Activated CD8-positive, alpha-beta memory T cell treated with anti-CD3 and anti-CD28 coated beads, Interleukin-2, amount 50 U/mL, for 24 hours (primary cell): ENCODE measurements at regions not wholly inside any gene's neighbourhood (a gene's known extent, or its start where the extent isn't known, plus 50 kb on each side); places are given as distances from the start of the nearest gene placed in this dataset.
"Not testable (repeated sequence)": the region's sequence is repeated elsewhere in the genome, so short reads cannot be mapped to it uniquely, and the experiment has no call there.

Source experiments
- DNase-seq: peaks from one replicate; pipeline ENCODE4 v3.0.0-alpha.2; 2020; ENCODE audit errors: extremely low read depth

DNA sequence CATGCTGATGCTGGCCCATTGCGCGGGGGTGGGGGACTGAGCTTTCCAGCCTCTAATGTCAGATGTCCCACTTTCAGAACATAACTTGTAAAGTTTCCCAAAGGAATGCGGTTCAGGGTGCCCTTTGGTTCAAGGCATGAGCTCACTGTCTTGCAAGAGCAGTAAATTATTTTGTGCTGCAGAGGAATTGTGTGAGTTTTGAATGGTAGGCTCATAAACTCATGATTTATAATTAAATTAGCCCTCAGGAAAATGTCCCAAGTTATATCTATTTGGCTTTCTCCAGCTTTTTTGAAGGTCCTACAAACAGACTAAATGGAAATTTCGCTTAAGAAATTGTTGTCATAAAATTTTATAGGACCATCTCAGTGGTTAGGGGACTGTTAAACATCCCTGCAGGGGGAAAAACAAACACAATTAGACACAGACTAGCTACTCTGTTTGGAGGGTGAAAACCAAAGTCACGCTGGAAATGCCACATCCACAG is 321.8 kb downstream of the HS3ST3B1 start:
- DNase-seq: no peak

DNA sequence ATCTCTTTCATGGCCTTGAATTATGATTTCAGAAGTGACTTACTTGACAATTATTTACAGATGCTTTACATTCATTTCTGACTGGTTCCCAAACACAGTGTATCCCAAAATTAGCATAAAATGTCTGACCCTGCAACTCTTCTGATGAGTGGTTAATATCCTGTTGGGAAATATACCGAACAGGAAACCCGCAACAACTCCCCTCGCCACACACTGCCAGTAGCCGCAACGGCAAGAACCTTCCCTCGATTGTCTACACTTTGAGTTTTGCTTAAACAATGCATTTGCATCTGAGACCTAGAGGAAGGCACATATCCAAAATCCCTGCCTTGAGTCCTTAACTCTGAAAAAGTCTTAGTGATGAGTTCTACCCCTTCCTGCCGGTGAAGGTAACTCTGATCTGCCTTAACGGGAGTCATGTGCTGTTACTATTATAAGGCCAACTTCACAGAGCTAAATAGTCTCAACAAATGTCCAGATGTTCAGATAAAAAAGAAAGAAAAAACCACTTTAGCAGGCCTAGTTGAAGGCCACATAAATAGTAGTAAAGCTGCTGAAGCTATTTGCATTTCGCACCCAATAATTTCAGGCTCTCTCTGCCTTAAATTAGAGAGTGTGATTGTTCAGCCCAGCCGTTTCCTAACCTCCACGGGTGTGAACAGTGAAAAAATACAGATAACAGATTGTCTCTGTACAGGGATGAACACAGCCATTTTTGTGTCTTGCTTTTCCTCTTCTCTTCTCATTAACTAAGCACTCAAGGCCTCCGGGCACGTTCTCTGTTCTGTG is 321.1 kb downstream of the HS3ST3B1 start:
- no peak for DNase-seq

DNA sequence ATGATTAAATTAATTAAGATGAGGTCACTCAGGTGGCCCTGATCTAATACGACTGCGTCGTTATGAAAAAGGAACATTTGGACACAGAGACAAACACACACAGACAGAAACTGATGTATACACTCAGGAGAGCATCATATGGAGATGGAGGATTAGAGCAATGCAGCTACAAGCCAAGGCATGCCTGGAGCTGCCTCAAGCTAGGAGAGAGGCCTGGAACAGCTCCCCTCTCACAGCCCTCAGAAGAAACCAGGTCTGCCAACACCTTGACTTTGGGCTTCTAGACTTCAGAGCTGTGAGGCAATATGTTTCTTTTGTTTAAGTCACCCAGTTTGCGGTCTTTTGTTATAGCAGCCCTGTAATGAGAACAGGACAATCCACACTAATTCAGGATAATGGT is 318.9 kb downstream of the HS3ST3B1 start:
- DNase-seq: no peak

DNA sequence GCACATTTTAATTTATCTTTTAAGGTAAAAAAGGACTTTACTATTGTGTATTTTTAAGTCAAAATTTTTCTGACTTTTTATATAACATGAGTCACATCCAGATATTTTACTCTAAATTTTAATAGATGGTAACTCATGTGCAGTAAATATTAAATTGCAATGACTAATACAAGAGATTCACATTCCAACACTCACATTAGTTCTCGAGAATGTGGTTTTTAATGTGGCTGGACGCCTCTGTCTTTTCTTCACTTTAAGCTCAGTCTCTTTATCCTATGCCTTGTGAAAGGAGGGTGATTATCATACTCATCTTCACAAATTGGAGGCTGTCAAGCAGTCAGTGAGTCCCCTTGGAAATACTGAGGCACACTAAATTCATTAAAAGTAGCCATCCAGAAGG is 315.6 kb downstream of the HS3ST3B1 start:
- no peak for DNase-seq

DNA sequence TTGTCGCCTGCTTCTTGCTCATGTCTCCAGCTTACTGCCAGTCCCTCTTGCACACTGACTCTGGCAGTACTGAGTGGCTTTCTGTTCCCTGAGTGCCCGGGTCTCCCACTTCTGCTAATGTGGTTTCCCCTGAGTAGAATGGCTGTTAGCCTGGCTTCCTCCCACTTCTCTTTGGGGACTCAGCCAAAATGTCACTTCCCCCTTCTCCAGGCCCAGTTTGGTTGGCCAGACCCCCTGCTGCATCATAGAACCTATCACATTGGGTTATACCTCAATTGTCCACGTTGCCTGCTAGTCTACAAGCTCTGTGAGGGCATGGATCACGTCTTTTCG is 304.4 kb downstream of the HS3ST3B1 start:
- no peak for DNase-seq

DNA sequence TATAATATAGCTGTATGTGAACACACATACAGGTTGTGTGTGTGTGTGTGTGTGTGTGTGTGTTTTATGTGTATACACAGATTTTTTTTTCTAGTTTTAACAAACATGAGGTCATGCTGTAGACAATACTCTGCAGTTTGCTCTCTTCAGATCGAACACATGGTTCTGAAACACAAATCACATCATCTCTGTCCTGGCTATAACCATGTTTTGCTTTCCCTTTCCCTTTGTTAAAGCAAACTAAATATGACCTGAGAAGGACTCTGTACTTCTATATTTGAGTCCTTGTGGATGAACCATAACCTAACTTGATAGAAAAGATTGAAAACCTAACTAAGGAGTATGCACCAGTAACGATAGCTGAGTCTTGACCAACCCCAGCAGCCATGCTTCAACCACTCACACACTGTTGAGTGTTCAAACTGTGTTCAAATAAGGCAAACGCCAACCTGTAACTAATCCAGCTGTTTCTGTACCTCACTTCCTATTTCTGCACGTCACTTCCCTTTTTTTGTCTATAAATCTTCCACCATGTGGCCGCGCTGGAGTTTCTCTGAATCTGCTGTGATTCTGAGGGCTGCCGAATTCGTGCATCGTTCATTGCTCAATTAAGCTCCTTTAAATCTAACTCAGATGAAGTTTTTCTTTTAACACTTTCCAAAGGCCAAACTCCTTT is 303.8 kb downstream of the HS3ST3B1 start:
- DNase-seq: no peak

DNA sequence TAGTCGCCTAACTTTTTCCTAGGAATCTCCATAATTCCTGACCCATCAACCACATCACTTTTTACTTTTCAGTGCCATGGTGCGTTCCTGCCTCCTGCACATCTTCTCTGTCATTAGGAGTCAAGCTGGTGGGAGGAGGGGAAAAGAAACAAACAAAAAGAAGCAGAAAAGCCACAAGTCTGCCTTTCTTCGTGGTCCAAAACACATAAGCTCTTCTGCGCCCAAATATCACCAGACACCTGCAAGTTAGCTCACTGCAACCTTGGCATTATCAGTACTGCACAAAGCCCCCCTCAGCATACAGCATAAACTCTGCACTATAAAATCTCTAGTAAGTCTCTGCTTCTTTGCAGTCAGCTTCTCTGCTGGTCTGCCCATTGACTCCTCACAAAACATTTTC is 295.3 kb downstream of the HS3ST3B1 start:
- no peak for DNase-seq

DNA sequence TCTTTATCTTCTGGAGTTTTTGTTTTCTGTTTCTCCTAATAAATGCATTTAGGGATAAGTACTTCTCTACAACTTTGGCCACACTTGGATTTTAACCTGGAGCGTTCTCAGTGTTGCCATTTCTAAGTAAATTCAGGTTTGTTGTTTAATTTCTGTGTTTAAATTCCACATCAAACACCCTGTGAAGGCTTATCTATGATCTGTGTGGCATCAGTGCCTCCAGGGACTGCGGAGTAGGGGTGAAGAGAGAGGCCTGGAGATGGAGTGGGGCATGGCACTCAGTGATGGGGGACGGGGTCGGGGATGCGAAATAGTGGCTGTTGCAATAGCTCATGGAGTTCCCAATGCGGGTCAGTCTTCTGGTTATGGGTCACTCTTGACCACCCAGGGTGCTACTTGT is 294.8 kb downstream of the HS3ST3B1 start:
- no peak for DNase-seq

DNA sequence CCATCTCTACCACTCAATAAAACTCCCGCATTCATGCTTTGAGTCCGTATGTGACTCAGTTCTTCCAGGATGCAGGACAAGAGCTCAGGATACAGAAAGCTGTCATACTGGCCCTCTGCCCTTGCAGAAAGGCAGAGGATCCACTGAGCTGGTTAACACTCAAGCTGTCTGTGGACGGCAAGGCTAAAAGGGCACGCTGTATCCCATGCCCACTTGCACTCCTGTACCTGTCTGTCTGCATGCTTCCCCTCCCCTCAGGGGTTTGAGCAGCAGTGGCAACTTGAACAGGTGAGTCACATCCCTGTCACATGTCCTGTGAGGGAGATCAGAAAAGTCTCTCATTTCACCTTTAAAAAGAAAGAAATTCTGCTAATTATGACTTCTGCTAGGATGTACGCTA is 293.8 kb downstream of the HS3ST3B1 start:
- no peak for DNase-seq

DNA sequence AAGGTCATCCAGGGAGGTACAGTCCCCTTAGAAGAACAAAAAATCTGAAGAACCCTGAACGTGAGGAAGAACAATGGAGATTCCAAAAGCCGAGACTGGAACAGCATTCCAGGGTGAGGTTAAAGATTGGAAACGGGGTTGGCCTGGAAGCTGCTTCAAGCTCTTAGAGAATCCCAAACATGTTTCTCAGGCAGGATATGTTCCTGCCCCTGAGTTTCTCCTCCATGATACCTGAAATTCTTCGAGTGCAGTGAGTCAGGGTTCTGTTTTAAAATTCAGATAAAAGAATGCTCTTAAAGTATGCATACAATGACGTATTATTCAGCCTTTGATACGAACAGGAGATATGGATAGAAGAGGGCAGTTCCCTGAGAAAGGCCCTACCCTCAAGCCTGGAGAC is 293.1 kb downstream of the HS3ST3B1 start:
- no peak for DNase-seq

DNA sequence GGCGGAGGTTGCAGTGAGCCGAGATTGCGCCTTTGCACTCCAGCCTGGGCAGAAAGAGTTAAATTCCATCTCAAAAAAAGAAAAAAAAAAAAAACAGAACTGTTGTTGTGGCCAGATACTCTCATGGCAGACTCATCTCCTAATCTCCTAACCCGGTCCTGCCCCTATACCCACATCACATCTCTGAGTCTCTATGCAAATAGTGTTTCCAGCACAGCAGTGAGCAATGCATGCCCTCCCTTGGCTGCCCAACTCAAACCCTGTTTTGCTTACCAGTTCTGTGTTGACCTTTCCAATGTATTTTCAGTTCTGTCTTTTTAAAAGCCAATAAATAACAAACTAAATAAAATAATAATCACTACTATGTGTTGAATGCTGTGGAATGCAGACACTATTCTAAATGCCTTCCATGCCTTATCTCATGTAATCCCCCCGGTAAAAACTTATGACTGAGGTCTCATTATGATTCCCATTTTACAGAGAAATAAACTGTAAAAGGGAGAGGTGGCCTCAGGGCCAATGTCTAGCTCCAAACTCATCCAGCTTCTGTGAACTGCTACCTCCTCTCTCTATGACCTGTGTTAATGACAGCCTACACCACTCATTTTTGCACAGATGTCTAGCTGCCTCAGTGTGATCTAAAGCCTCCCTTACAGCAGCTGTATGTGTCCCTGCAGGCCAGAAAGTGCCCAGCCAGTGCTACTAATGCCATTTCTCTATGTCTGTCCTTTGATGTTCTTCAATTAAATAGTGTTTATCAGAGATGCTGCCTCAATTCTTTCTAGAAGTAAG is 289.8 kb downstream of the HS3ST3B1 start:
- DNase-seq: no peak

DNA sequence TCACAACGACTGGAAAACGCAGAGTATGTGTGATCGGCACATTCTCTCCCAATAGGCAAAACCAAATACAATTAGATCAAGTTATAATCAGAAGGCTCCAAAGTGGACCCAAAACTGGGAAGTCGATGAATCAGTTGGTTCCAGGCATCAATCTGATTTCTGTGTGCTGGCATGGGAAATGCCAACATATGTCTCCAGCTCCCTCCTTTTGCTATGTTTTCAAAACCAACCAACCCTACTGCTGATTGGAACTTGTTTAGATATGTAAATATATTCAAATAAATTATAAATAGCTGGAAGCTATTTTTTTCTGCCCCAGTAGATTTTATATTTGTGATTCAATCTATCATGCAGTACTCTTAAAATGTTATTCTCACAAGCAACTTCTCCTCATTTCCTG is 284.2 kb downstream of the HS3ST3B1 start:
- DNase-seq: no peak

DNA sequence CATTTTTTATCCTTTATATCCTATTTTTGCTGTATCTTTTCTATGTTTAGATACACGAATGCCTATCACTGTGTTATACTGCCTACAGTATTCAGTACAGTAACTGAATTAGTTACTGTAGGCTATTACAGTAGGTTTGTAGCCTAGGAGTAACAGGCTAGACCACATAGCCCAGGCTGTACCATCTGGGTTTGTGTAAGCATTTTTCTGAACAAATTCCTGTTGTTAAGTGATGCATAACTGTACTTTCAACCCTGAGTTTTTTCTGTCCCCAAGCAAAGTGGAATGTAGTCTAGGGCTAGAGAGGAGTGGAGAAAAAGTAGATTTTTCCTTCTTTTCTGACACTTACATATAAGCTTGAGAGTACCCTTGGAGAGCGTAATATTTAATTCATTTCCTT is 282.1 kb downstream of the HS3ST3B1 start:
- DNase-seq: no peak

DNA sequence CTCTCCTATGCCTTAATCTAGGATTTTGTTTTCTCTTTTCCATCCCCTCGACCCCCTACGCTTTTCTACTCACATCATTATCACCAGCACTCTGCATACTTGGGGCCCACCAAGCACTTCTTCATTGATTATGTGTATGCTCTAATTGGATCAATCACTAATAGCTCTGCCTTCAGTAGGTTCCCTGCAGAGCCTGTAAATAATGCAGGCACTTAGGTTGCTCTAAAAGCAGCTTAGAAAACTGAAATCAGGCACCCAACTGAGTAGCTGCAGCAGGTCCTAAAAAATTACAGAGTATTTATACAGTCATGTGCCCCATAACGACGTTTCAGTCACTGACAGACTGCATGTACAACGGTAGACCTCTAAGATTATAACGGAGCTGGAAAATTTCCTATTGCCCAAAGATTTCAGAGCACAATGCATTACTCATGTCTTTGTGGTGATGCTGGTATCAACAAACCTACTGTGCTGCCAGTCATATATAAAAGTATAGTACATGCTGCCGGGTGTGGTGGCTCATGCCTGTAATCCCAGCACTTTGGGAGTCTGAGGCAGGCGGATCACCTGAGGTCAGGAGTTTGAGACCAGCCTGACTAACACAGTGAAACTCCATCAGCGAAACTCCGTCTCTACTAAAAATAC is 280.4 kb downstream of the HS3ST3B1 start:
- DNase-seq: no peak

DNA sequence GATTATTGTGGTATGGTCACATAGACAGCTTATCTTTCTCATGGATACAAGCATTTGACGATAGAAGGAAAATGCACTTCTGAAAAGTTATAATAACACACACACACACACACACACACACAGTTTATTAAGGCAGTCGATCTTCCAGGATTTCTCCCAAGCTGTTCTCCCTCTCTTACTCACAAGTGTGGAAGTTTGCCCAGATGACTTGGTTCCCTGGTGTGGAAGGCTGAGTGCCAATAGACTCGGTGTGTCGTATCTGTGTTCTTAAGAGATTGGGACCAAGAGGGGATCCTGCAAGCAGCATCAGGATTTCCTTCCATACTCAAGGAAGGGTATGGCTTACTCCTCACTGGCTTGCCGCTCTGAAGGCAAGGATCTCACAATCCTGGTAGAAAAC is 279.6 kb downstream of the HS3ST3B1 start:
- no peak for DNase-seq

DNA sequence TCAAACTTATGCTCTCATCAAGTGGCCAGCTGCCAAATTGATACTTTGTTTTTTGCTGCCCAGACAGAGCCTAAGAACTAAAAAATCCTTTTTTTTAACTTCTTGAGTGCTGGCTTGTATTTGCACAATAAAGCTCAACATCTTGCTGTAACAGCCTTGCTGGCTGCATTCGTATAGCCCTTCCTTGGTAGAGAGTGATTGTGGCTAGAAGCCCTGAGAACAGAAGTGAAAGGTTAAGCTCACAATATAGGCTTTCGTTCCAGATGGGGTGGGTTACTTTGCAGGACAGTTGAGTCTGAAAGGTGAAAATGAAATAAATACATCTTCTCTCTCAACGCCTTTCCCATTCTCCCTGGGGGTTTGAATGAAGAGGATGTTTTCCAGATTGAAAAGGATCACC is 278.8 kb downstream of the HS3ST3B1 start:
- DNase-seq: no peak

DNA sequence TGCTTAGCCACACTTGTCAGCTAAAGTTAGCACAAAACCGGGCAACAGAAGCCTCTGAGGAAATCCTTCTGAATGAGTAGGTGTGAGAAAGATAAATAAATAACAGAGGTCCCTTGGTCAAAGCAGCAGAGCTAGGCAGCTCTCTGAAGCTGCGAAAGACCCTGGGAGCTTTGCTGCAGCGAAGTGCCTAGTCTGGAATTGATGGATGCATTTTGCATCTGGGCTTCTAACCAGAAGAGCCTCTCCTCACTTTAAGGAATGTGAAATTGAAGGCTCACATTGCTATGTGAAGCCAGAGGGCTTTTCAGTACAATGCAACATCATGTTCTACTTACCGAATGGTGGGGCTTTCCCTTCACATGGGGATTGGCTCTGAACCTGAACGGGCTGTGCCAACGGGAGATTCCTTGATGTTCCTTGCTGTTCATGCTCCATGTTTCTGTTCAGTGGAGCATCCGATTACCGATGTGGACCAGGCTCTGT is 274.6 kb downstream of the HS3ST3B1 start:
- no peak for DNase-seq

DNA sequence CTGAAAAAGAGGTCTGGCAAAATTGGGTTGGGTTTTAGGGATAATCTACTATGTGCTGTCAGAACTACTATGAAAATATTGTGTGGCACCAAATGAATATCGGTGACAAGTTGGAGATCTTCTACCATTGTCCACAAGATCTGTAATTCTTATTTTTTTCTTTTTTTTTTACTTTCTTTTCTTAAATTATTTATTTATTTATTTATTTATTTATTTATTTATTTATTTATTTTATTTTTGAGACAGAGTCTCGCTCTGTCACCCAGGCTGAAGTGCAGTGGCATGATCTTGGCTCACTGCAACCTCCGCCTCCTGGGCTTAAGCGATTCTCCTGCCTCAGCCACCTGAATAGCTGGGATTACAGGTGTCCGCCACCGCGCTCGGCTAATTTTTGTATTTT is 259.4 kb downstream of the HS3ST3B1 start:
- not testable (repeated sequence) for DNase-seq

DNA sequence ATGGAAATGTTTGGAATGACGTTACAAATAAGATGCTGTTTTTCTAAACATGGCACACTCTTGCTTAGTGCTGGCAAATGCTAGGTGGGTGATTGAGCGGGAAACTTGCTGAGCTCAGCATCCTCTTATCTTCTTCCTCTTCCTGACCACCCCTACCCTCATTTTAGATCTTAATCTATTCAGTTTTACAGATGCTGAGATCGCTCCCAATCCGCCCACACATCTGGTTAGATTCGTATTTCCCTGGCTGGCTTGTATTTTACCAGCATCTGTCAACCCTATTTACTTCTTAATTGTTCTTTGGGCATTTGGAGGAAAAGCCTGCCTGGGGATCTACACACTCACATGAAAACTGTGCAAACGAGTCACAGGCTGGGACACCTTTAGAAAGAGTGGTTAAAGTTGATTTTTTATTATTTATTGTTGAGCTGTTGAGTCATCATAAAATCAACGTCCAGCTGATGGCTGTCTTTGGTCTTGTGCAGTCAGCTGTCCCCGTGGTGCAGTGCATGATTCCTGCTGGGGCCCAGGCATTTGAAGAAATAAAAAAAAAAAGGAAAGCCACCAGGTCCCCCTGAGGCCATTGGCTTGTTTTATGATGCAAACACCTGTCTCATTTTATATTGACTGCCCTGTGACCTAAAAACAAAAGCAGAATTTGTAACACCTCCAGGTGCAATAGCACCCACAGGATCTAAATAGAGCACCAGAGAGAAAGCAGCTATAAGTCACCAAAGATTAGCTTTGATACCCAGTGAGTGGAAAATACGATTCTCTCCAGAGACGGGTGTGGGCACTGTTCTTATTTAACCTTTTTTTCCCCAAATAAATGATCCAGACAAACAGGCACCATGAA is 258.6 kb downstream of the HS3ST3B1 start:
- DNase-seq: no peak

DNA sequence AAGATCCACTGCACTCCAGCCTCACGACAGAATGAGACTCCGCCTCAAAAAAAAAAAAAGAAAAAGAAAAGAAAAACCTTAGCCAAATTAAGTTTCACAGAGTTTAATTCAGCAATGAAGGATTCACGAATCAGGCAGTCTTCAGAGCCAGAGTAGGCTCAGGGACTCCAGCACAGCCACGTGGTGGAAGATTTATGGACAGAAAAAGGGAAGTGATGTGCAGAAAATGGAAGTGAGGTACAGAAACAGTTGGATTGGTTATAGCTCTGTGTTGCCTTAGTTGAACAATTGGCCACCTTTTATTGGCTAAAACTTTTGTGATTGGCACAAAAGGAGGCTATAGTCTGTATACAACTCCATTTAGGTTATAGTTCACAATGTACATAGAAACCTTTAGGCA is 256.6 kb downstream of the HS3ST3B1 start:
- DNase-seq: no peak

DNA sequence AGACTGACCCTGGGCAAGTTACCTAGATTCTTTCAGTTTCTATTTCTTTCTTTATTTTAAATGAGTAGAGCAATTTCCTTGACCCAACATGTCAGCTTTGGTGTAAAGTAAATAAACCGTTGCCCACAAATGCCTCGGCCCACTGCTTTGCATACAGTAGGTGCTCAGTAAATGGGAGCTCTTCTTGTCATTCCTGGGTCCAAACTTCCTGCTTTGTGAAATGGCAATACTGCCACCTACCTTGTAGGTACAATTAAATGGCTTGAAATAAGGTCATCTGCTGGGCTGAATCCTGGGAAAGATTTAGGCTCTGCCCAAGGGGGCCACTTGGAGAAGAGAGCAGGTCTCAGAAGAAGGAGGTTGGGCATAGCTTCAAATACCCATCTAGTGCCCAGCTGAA is 253.0 kb downstream of the HS3ST3B1 start:
- DNase-seq: no peak
